ENCODE measurements at regions not wholly inside any gene's neighbourhood (a gene's known extent, or its start where the extent isn't known, plus 50 kb on each side); places are given as distances from the start of the nearest gene placed in this dataset.
A peak's percentile ranks its signal among the peaks of the same experiment; 100 is the strongest.
"Not testable (repeated sequence)": the region's sequence is repeated elsewhere in the genome, so short reads cannot be mapped to it uniquely, and the experiment has no call there.

DNA sequence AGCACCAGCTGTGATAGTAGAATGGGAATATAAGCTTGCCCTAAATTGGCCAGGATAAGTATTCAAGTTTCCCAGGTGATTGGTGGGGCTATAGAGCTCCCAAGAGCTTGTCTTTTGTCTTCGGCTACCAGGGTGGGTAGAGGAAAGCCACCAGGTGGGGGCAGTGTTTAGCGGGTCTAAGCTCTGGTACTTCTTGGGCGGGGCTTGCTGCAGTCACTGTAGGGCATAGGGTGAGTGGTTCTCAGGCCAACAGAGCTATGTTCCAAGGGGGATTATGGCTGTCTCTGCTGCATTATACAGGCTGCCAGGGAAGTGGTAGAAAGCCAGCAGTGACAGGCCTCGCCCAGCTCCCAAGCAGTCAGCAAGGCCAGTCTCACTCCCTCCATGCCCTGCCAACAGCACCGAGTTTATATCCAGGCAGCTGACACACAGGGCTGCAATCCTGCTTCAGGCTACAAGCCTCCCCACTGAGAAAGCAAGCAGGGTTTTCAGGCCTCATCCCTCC lies 110.7 kb downstream of the ZNF467 start:
- H3K27me3 ChIP-seq (ENCODE audit: insufficient read depth, poor library complexity, severe bottlenecking): no peaks in the 10 kb centered on the region
- TF ChIP-seq POLR2AphosphoS5 (IDR thresholded peaks at IDR 0.05; ENCODE audit: low read depth) (no peak), GABPA (IDR thresholded peaks at IDR 0.05; ENCODE audit: low read depth) (no peak), SPI1 (IDR thresholded peaks at IDR 0.05; ENCODE audit: borderline replicate concordance, low read depth) (no peak)
- TF ChIP-seq, protein P1, sequence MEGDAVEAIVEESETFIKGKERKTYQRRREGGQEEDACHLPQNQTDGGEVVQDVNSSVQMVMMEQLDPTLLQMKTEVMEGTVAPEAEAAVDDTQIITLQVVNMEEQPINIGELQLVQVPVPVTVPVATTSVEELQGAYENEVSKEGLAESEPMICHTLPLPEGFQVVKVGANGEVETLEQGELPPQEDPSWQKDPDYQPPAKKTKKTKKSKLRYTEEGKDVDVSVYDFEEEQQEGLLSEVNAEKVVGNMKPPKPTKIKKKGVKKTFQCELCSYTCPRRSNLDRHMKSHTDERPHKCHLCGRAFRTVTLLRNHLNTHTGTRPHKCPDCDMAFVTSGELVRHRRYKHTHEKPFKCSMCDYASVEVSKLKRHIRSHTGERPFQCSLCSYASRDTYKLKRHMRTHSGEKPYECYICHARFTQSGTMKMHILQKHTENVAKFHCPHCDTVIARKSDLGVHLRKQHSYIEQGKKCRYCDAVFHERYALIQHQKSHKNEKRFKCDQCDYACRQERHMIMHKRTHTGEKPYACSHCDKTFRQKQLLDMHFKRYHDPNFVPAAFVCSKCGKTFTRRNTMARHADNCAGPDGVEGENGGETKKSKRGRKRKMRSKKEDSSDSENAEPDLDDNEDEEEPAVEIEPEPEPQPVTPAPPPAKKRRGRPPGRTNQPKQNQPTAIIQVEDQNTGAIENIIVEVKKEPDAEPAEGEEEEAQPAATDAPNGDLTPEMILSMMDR (IDR thresholded peaks at IDR 0.05; ENCODE audit: insufficient read depth, low read length): peak; percentile 52
- TF ChIP-seq, protein P2, sequence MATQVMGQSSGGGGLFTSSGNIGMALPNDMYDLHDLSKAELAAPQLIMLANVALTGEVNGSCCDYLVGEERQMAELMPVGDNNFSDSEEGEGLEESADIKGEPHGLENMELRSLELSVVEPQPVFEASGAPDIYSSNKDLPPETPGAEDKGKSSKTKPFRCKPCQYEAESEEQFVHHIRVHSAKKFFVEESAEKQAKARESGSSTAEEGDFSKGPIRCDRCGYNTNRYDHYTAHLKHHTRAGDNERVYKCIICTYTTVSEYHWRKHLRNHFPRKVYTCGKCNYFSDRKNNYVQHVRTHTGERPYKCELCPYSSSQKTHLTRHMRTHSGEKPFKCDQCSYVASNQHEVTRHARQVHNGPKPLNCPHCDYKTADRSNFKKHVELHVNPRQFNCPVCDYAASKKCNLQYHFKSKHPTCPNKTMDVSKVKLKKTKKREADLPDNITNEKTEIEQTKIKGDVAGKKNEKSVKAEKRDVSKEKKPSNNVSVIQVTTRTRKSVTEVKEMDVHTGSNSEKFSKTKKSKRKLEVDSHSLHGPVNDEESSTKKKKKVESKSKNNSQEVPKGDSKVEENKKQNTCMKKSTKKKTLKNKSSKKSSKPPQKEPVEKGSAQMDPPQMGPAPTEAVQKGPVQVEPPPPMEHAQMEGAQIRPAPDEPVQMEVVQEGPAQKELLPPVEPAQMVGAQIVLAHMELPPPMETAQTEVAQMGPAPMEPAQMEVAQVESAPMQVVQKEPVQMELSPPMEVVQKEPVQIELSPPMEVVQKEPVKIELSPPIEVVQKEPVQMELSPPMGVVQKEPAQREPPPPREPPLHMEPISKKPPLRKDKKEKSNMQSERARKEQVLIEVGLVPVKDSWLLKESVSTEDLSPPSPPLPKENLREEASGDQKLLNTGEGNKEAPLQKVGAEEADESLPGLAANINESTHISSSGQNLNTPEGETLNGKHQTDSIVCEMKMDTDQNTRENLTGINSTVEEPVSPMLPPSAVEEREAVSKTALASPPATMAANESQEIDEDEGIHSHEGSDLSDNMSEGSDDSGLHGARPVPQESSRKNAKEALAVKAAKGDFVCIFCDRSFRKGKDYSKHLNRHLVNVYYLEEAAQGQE (IDR thresholded peaks at IDR 0.05; ENCODE audit: insufficient replicate concordance, low read depth): no peak
- peak; percentile 43 to 78 for DNase-seq (ENCODE audit: low read depth in 1 of 2, low spot score in 1 of 2)
- H3K4me3 ChIP-seq (replicated peaks; ENCODE audit: insufficient read depth, low read length): no peak overlapping the region
- no peak overlapping the region for H3K27ac ChIP-seq (replicated peaks)

DNA sequence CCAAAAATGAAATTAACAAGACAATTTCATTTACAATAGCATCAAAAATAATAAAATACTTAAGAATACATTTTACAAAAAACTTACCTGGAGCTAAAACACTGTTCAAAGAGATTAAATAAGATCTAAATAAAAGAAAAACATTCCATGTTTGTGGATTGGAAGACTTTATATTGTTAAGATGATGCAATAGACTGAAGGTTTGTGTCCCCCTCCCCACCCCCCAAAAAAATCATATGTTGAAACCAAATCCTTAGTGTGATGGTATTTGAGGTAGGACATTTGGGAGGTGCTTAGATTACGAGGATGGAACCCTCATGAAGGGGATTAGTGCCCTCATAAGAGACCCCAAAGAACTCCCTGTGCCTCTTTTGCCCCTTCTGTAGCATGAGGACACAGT lies 117.6 kb downstream of the ZNF467 start:
- DNase-seq (ENCODE audit: low read depth in 1 of 2, low spot score in 1 of 2): no peak
- H3K27ac ChIP-seq (replicated peaks): no peak overlapping the region
- TF ChIP-seq SPI1 (IDR thresholded peaks at IDR 0.05; ENCODE audit: borderline replicate concordance, low read depth) (no peak), GABPA (IDR thresholded peaks at IDR 0.05; ENCODE audit: low read depth) (no peak), POLR2AphosphoS5 (IDR thresholded peaks at IDR 0.05; ENCODE audit: low read depth) (no peak)
- TF ChIP-seq, protein P2 (IDR thresholded peaks at IDR 0.05; ENCODE audit: insufficient replicate concordance, low read depth): no peak
- TF ChIP-seq, protein P1 (IDR thresholded peaks at IDR 0.05; ENCODE audit: insufficient read depth, low read length): no peak
- H3K4me3 ChIP-seq (replicated peaks; ENCODE audit: insufficient read depth, low read length): no peak overlapping the region
- peaks cover 3% of the 10 kb centered on the region for H3K27me3 ChIP-seq (ENCODE audit: insufficient read depth, poor library complexity, severe bottlenecking)

DNA sequence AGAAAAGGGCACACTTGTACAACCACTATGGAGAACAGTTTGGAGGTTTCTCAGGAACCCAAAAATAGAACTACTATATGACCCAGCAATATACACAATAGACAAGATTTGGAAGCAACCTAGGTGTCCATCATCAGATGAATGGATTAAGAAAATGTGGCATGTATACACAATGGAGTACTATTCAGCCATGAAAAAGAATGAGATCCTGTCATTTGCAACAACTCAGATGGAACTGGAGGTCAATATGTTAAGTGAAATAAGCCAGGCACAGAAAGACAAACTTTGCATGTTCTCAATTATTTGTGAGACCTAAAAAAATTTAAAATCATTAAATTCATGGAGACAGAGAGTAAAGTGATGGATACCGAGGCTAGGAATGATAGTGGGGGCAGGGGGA lies 118.8 kb downstream of the ZNF467 start:
- H3K4me3 ChIP-seq (replicated peaks; ENCODE audit: insufficient read depth, low read length): no peak overlapping the region
- H3K27ac ChIP-seq (replicated peaks): no peak overlapping the region
- H3K27me3 ChIP-seq (ENCODE audit: insufficient read depth, poor library complexity, severe bottlenecking): peaks cover 3% of the 10 kb centered on the region
- DNase-seq (ENCODE audit: low read depth in 1 of 2, low spot score in 1 of 2): no peak
- TF ChIP-seq, protein P1 (IDR thresholded peaks at IDR 0.05; ENCODE audit: insufficient read depth, low read length): no peak
- TF ChIP-seq GABPA (IDR thresholded peaks at IDR 0.05; ENCODE audit: low read depth) (no peak), SPI1 (IDR thresholded peaks at IDR 0.05; ENCODE audit: borderline replicate concordance, low read depth) (no peak), POLR2AphosphoS5 (IDR thresholded peaks at IDR 0.05; ENCODE audit: low read depth) (no peak)
- TF ChIP-seq, protein P2 (IDR thresholded peaks at IDR 0.05; ENCODE audit: insufficient replicate concordance, low read depth): no peak

DNA sequence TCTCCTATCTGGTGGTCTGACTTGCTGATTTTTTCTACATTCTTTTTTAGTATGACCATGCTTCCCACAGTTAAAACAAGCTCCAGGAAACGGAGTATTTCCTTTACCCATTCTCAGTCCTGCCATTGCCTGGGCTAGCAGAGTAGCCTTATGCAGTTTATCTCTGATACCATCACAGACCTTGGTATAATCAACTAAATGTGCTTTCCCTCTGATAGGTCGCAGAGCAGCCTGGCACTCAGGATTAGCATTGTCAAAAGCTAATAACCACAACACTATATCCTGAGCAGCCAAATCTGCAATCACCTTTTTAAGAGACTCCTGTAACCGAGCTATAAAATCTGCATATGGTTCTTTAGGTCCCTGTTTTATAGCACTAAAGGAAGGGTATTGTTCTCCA lies 123.2 kb downstream of the ZNF467 start:
- not testable (repeated sequence) for H3K27ac ChIP-seq (replicated peaks); DNase-seq (ENCODE audit: low read depth in 1 of 2, low spot score in 1 of 2); H3K27me3 ChIP-seq (ENCODE audit: insufficient read depth, poor library complexity, severe bottlenecking); H3K4me3 ChIP-seq (replicated peaks; ENCODE audit: insufficient read depth, low read length)
